Memory B cell (primary cell): ENCODE measurements at regions not wholly inside any gene's neighbourhood (a gene's known extent, or its start where the extent isn't known, plus 50 kb on each side); places are given as distances from the start of the nearest gene placed in this dataset.

ENCODE experiments used
- ATAC-seq: fragments of 150-1000 bp; cut with Tn5 transposase; 2 replicates; pipeline ENCODE4 v1.10.0; 2021; ENCODE audit warnings: low read depth, mild to moderate bottlenecking, moderate library complexity
- DNase-seq, 2 donors: peaks; one replicate each; pipeline ENCODE4 v3.0.0; 2022; ENCODE audit warnings: low spot score in 2 of 2
- H3K27ac Mint-ChIP-seq: one replicate; pipeline ENCODE4 v1.8.0; 2022; ENCODE audit warnings: mild to moderate bottlenecking, moderate library complexity, mixed read lengths
- H3K27me3 Mint-ChIP-seq: one replicate; pipeline ENCODE4 v1.8.0; 2022; ENCODE audit warnings: mixed read lengths
- H3K36me3 Mint-ChIP-seq: one replicate; pipeline ENCODE4 v1.8.0; 2022; ENCODE audit warnings: mild to moderate bottlenecking, mixed read lengths
- H3K4me1 Mint-ChIP-seq: one replicate; pipeline ENCODE4 v1.8.0; 2022; ENCODE audit warnings: mixed read lengths
- H3K4me3 Mint-ChIP-seq: one replicate; pipeline ENCODE4 v1.8.0; 2022; ENCODE audit warnings: mild to moderate bottlenecking, moderate library complexity, mixed read lengths
- H3K9me3 Mint-ChIP-seq: one replicate; pipeline ENCODE4 v1.8.0; 2022; ENCODE audit warnings: mixed read lengths

GRCh38 chr13:84528408-84529070, 646.3 kb upstream of the SLITRK1 start:
- ATAC-seq (no peak), DNase-seq (no peak)
- no peaks in the 10 kb centered on the region for H3K36me3 Mint-ChIP-seq
- H3K9me3 Mint-ChIP-seq: peaks cover 2% of the 10 kb centered on the region
- H3K4me3 Mint-ChIP-seq: no peak overlapping the region
- H3K27ac Mint-ChIP-seq: no peak overlapping the region
- H3K4me1 Mint-ChIP-seq: no peaks in the 10 kb centered on the region
- H3K27me3 Mint-ChIP-seq: no peaks in the 10 kb centered on the region

- Mint-ChIP-seq H3K27ac (no peak overlapping the region), H3K36me3 (no peaks in the 10 kb centered on the region), H3K9me3 (peaks cover 4% of the 10 kb centered on the region), H3K4me3 (no peak overlapping the region), H3K4me1 (no peaks in the 10 kb centered on the region), H3K27me3 (no peaks in the 10 kb centered on the region)
- DNase-seq (no peak), ATAC-seq (no peak)
Measured at GRCh38 chr13:84525865-84526264, 643.6 kb upstream of the SLITRK1 start.

GRCh38 chr13:84524586-84524985, 642.3 kb upstream of the SLITRK1 start:
- ATAC-seq (no peak), DNase-seq (no peak)
- Mint-ChIP-seq H3K4me3 (no peak overlapping the region), H3K27me3 (no peaks in the 10 kb centered on the region), H3K4me1 (no peaks in the 10 kb centered on the region), H3K27ac (no peak overlapping the region), H3K9me3 (peaks cover 4% of the 10 kb centered on the region), H3K36me3 (no peaks in the 10 kb centered on the region)

GRCh38 chr13:84500016-84500415, 617.7 kb upstream of the SLITRK1 start:
- Mint-ChIP-seq H3K9me3 (peaks cover 6% of the 10 kb centered on the region), H3K4me1 (no peaks in the 10 kb centered on the region), H3K27me3 (no peaks in the 10 kb centered on the region), H3K4me3 (no peak overlapping the region), H3K27ac (no peak overlapping the region), H3K36me3 (no peaks in the 10 kb centered on the region)
- no peak for ATAC-seq
- DNase-seq: no peak

- DNase-seq: no peak
- ATAC-seq: no peak
- Mint-ChIP-seq H3K36me3 (no peaks in the 10 kb centered on the region), H3K27ac (no peak overlapping the region), H3K4me3 (no peak overlapping the region), H3K27me3 (no peaks in the 10 kb centered on the region), H3K9me3 (peaks cover 3% of the 10 kb centered on the region), H3K4me1 (no peaks in the 10 kb centered on the region)
Measured at GRCh38 chr13:84497613-84498012, 615.3 kb upstream of the SLITRK1 start.

- no peak for DNase-seq
- no peak overlapping the region for H3K4me3 Mint-ChIP-seq
Measured at GRCh38 chr13:84491952-84492351, 609.7 kb upstream of the SLITRK1 start.

GRCh38 chr13:84487752-84488151, 605.5 kb upstream of the SLITRK1 start:
- no peak for DNase-seq
- Mint-ChIP-seq H3K27me3 (no peaks in the 10 kb centered on the region), H3K27ac (no peak overlapping the region), H3K4me1 (no peaks in the 10 kb centered on the region), H3K36me3 (no peaks in the 10 kb centered on the region), H3K9me3 (peaks cover 2% of the 10 kb centered on the region), H3K4me3 (no peak overlapping the region)
- ATAC-seq: no peak

More at GRCh38 chr13:84491952-84492351, 609.7 kb upstream of the SLITRK1 start:
- Mint-ChIP-seq H3K9me3 (no peaks in the 10 kb centered on the region), H3K36me3 (no peaks in the 10 kb centered on the region), H3K27ac (no peak overlapping the region), H3K27me3 (no peaks in the 10 kb centered on the region), H3K4me1 (no peaks in the 10 kb centered on the region)
- ATAC-seq: no peak

- H3K9me3 Mint-ChIP-seq: peaks cover 3% of the 10 kb centered on the region
- H3K4me3 Mint-ChIP-seq: no peak overlapping the region
- DNase-seq (no peak), ATAC-seq (no peak)
- H3K36me3 Mint-ChIP-seq: no peaks in the 10 kb centered on the region
- no peak overlapping the region for H3K27ac Mint-ChIP-seq
- H3K4me1 Mint-ChIP-seq: no peaks in the 10 kb centered on the region
- no peaks in the 10 kb centered on the region for H3K27me3 Mint-ChIP-seq
Measured at GRCh38 chr13:84481958-84482357, 599.7 kb upstream of the SLITRK1 start.

- no peak overlapping the region for H3K27ac Mint-ChIP-seq
- no peaks in the 10 kb centered on the region for H3K36me3 Mint-ChIP-seq
- H3K4me3 Mint-ChIP-seq: no peak overlapping the region
- peaks cover 3% of the 10 kb centered on the region for H3K9me3 Mint-ChIP-seq
- ATAC-seq (no peak), DNase-seq (no peak)
- H3K27me3 Mint-ChIP-seq: no peaks in the 10 kb centered on the region
- H3K4me1 Mint-ChIP-seq: no peaks in the 10 kb centered on the region
Measured at GRCh38 chr13:84479656-84480055, 597.4 kb upstream of the SLITRK1 start.

- Mint-ChIP-seq H3K4me3 (no peak overlapping the region), H3K27ac (no peak overlapping the region), H3K9me3 (no peaks in the 10 kb centered on the region), H3K27me3 (no peaks in the 10 kb centered on the region), H3K36me3 (no peaks in the 10 kb centered on the region), H3K4me1 (no peaks in the 10 kb centered on the region)
- no peak for ATAC-seq
- DNase-seq: no peak
Measured at GRCh38 chr13:84470528-84470927, 588.3 kb upstream of the SLITRK1 start.

GRCh38 chr13:84466461-84466860, 584.2 kb upstream of the SLITRK1 start:
- ATAC-seq: no peak
- H3K4me1 Mint-ChIP-seq: no peaks in the 10 kb centered on the region
- H3K36me3 Mint-ChIP-seq: no peaks in the 10 kb centered on the region

GRCh38 chr13:84460989-84461388, 578.7 kb upstream of the SLITRK1 start:
- peaks cover 9% of the 10 kb centered on the region for H3K9me3 Mint-ChIP-seq
- H3K4me3 Mint-ChIP-seq: no peak overlapping the region
- ATAC-seq: no peak

More at GRCh38 chr13:84466461-84466860, 584.2 kb upstream of the SLITRK1 start:
- no peak for DNase-seq
- Mint-ChIP-seq H3K9me3 (peaks cover 7% of the 10 kb centered on the region), H3K27me3 (no peaks in the 10 kb centered on the region), H3K4me3 (no peak overlapping the region), H3K27ac (no peak overlapping the region)

GRCh38 chr13:84455143-84455905, 573.0 kb upstream of the SLITRK1 start:
- no peaks in the 10 kb centered on the region for H3K36me3 Mint-ChIP-seq
- H3K4me1 Mint-ChIP-seq: no peaks in the 10 kb centered on the region

More at GRCh38 chr13:84460989-84461388, 578.7 kb upstream of the SLITRK1 start:
- Mint-ChIP-seq H3K36me3 (no peaks in the 10 kb centered on the region), H3K27me3 (no peaks in the 10 kb centered on the region), H3K27ac (no peak overlapping the region), H3K4me1 (no peaks in the 10 kb centered on the region)
- DNase-seq: no peak

GRCh38 chr13:84447640-84447978, 565.3 kb upstream of the SLITRK1 start:
- Mint-ChIP-seq H3K27me3 (no peaks in the 10 kb centered on the region), H3K27ac (no peak overlapping the region), H3K36me3 (no peaks in the 10 kb centered on the region), H3K4me1 (no peaks in the 10 kb centered on the region), H3K9me3 (peaks cover 10% of the 10 kb centered on the region), H3K4me3 (no peak overlapping the region)
- DNase-seq (no peak), ATAC-seq (no peak)

More at GRCh38 chr13:84455143-84455905, 573.0 kb upstream of the SLITRK1 start:
- peaks cover 7% of the 10 kb centered on the region for H3K9me3 Mint-ChIP-seq
- H3K27ac Mint-ChIP-seq: no peak overlapping the region
- DNase-seq (no peak), ATAC-seq (no peak)
- no peak overlapping the region for H3K4me3 Mint-ChIP-seq
- H3K27me3 Mint-ChIP-seq: no peaks in the 10 kb centered on the region
